ENCODE measurements at regions not wholly inside any gene's neighbourhood (a gene's known extent, or its start where the extent isn't known, plus 50 kb on each side); places are given as distances from the start of the nearest gene placed in this dataset.

GRCh38 chr3:127408684-127409420 lies 121.0 kb upstream of the PRR20G start:
- Histone ChIP-seq H3K4me3 (ENCODE audit: control extremely low read depth in 1 of 5, extremely low read depth in 1 of 5, insufficient read depth in 1 of 5, low read depth in 2 of 5, low read length in 4 of 5) (no peak overlapping the region), H3K27me3 (replicated peaks in 1 of 4; ENCODE audit: control extremely low read depth in 1 of 4, control insufficient read depth in 3 of 4, insufficient read depth in 4 of 4, low read length in 3 of 4) (peaks cover 0 to 8% (median 0%) of the 10 kb centered on the region in 4 experiments)
- CTCF ChIA-PET: no interaction called here

More at GRCh38 chr3:127408684-127409420, 121.0 kb upstream of the PRR20G start:
- H3K9me3 ChIP-seq (ENCODE audit: control extremely low read depth in 1 of 3, control insufficient read depth in 2 of 3, insufficient read depth in 1 of 3, low read length in 2 of 3): no peaks in the 10 kb centered on the region
- 71% methylated on average over 13 of the region's 14 CpGs for WGBS (ENCODE audit: insufficient coverage)
- H3K9ac ChIP-seq (ENCODE audit: low read length): no peak overlapping the region
- ATAC-seq (ENCODE audit: low read depth) (no peak), DNase-seq (no peak)
- H3K4me1 ChIP-seq (ENCODE audit: control insufficient read depth in 2 of 2, insufficient read depth in 2 of 2, low read length in 2 of 2): no peaks in the 10 kb centered on the region
- no peaks in the 10 kb centered on the region for H3K79me2 ChIP-seq (ENCODE audit: control insufficient read depth, insufficient read depth, low read length)
- TF ChIP-seq CTCF (IDR thresholded peaks at IDR 0.05): no peak
- TF ChIP-seq EZH2 (IDR thresholded peaks at IDR 0.05; ENCODE audit: borderline replicate concordance, insufficient read depth, low read depth, low read length, poor library complexity, severe bottlenecking): no peak
- no peak overlapping the region for H2AFZ ChIP-seq (ENCODE audit: insufficient read depth, low read depth, low read length, poor library complexity, severe bottlenecking)
- intact Hi-C loops (cut with micrococcal nuclease): no loop called here
- Mint-ChIP-seq H3K4me1 (no peaks in the 10 kb centered on the region), H3K27ac (no peak overlapping the region), H3K27me3 (peaks cover 32% of the 10 kb centered on the region), H3K9me3 (ENCODE audit: insufficient read depth) (no peaks in the 10 kb centered on the region), H3K4me3 (no peak overlapping the region)
- POLR2A ChIA-PET: no interaction called here
- no peak overlapping the region for H3K27ac ChIP-seq (ENCODE audit: low read length in 2 of 2)
- no peaks in the 10 kb centered on the region for H4K20me1 ChIP-seq (ENCODE audit: control insufficient read depth, insufficient read depth, low read length, poor library complexity, severe bottlenecking)
- no peak overlapping the region for H3K4me2 ChIP-seq (replicated peaks; ENCODE audit: low read depth, low read length, poor library complexity, severe bottlenecking)
- no peaks in the 10 kb centered on the region for H3K36me3 ChIP-seq (replicated peaks in 1 of 2; ENCODE audit: control extremely low read depth in 1 of 2, control insufficient read depth in 1 of 2, extremely low read depth in 1 of 2, insufficient read depth in 2 of 2, low read length in 1 of 2)
